Upper lobe of left lung (tissue), 6 donors: ENCODE measurements at regions not wholly inside any gene's neighbourhood (a gene's known extent, or its start where the extent isn't known, plus 50 kb on each side); places are given as distances from the start of the nearest gene placed in this dataset.

ENCODE experiments used
- ATAC-seq, 2 donors: fragments of 200-7000 bp; cut with Tn5 transposase; one replicate each; pipeline ENCODE4 v1.9.1; 2022; ENCODE audit warnings: mild to moderate bottlenecking in 2 of 2, moderate library complexity in 2 of 2; ENCODE audit not compliant: low FRiP score in 2 of 2
- DNase-seq, 2 donors: peaks; one replicate each; pipeline ENCODE4 v3.0.0-alpha.2; 2019 to 2020
- H3K27ac ChIP-seq, 4 donors: fragments of 200-600 bp; sonication (generic); one replicate each; pipeline ENCODE4 v1.5.1; 2016 to 2019
- H3K27me3 ChIP-seq, 4 donors: fragments of 200-600 bp; sonication (generic); one replicate each; pipeline ENCODE4 v1.5.1; 2017 to 2019
- H3K36me3 ChIP-seq, 4 donors: fragments of 200-600 bp; sonication (generic); one replicate each; pipeline ENCODE4 v1.5.1; 2016 to 2019
- H3K4me1 ChIP-seq, 4 donors: fragments of 200-600 bp; sonication (generic); one replicate each; pipeline ENCODE4 v1.5.1; 2018 to 2019
- H3K4me3 ChIP-seq, 4 donors: fragments of 200-600 bp; sonication (generic); one replicate each; pipeline ENCODE4 v1.5.1; 2017 to 2019; ENCODE audit warnings: mild to moderate bottlenecking in 2 of 4, moderate library complexity in 1 of 4
- H3K9me3 ChIP-seq, 4 donors: fragments of 200-600 bp; sonication (generic); one replicate each; pipeline ENCODE4 v1.5.1; 2018 to 2019
- EP300 ChIP-seq, 4 donors: sonication (generic); formaldehyde crosslinking; IDR thresholded peaks; one replicate each; pipeline ENCODE4 v1.5.1; 2017; ENCODE audit warnings: antibody characterized with exemption in 4 of 4, control low read depth in 2 of 4
- POLR2A ChIP-seq, 4 donors: fragments of 450-650 bp; IDR thresholded peaks; one replicate each; pipeline ENCODE4 v1.5.1; 2016 to 2017; ENCODE audit warnings: antibody characterized with exemption in 4 of 4, mild to moderate bottlenecking in 2 of 4
- POLR2AphosphoS5 ChIP-seq, 2 donors: sonication (generic); formaldehyde crosslinking; IDR thresholded peaks; one replicate each; pipeline ENCODE4 v1.5.1; 2017; ENCODE audit warnings: antibody characterized with exemption in 2 of 2
- WGBS, 2 donors: methylation state at CpG; one replicate each; pipeline ENCODE4 v1.1.5; 2017 to 2018; 5-methylcytosine and 5-hydroxymethylcytosine counted together
- TF ChIP-seq, protein P1 (sequence below), 6 experiments: fragments of 450-650 bp in 4 of 6; fragments of 200-600 bp in 2 of 6; sonication (generic) in 2 of 6; IDR thresholded peaks; one replicate each; pipeline ENCODE4 v1.5.1; 2016 to 2019; ENCODE audit warnings: antibody characterized with exemption in 6 of 6
- donor health status: DM: no; HTN: no; CAD: no; lungs with moderate emphysema.
- donor health status: DM: no; HTN: yes; CAD: no; lungs with severe emphysema.

DNA sequence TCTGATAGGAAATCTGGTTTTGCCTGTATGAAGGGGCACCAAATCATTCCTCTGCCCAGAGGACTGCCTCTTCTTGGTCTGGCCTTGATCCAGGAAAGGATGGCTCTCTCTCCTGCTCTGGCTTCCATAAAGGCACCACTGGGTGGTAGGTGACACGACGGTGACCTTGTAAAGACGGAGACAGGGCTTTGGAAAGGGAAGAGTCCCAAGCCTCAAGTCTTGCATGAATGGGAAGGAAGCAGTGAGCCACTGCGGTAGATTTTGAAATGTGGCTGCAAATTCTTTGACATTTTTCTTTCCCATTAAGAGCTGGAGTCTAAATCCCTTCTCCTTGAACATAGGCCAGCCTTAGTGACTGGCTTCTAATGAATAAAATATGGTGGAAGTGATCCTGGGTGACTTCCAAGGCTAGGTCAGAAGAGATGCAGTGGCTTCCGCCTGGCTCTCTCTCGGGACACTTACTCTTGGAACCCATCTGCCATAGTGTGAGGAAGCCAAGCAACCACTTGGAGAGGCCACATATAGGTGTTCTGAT is 347.4 kb downstream of the BCOR start:
- Histone ChIP-seq H3K27ac (no peak overlapping the region), H3K36me3 (no peaks in the 10 kb centered on the region), H3K4me1 (peaks cover 0 to 17% (median 3%) of the 10 kb centered on the region in 4 donors), H3K9me3 (no peaks in the 10 kb centered on the region), H3K4me3 (no peak overlapping the region), H3K27me3 (no peaks in the 10 kb centered on the region)
- no peak for TF ChIP-seq EP300 (IDR thresholded peaks at IDR 0.05)
- TF ChIP-seq, protein P1, sequence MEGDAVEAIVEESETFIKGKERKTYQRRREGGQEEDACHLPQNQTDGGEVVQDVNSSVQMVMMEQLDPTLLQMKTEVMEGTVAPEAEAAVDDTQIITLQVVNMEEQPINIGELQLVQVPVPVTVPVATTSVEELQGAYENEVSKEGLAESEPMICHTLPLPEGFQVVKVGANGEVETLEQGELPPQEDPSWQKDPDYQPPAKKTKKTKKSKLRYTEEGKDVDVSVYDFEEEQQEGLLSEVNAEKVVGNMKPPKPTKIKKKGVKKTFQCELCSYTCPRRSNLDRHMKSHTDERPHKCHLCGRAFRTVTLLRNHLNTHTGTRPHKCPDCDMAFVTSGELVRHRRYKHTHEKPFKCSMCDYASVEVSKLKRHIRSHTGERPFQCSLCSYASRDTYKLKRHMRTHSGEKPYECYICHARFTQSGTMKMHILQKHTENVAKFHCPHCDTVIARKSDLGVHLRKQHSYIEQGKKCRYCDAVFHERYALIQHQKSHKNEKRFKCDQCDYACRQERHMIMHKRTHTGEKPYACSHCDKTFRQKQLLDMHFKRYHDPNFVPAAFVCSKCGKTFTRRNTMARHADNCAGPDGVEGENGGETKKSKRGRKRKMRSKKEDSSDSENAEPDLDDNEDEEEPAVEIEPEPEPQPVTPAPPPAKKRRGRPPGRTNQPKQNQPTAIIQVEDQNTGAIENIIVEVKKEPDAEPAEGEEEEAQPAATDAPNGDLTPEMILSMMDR (IDR thresholded peaks at IDR 0.05): no peak
- no peak for TF ChIP-seq POLR2A (IDR thresholded peaks at IDR 0.05)
- TF ChIP-seq POLR2AphosphoS5 (IDR thresholded peaks at IDR 0.05): no peak
- no peak for DNase-seq
- WGBS, 2 donors: 62 to 63% methylated on average over 5 to 6 of the region's 6 CpGs
- no peak for ATAC-seq

DNA sequence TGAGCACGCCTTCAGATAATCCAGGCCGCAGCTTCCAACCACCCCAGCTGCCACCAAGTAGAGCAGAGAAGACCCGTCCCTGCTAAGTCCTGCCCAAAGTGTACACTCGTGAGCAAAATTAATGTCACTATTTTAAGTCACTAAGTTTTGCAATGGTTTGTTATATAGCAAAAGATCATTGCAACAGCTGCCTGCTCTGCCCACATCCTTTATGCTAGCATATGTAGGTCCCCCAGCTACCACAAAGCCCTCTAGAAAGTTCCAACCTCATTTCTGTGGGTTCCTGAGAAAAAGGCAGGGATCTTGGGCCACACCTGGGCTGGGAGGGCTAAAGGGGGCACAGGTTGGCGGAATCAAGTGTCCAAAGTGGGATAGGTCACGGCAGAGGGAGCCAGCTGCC is 346.9 kb downstream of the BCOR start:
- Histone ChIP-seq H3K27me3 (no peaks in the 10 kb centered on the region), H3K4me3 (no peak overlapping the region), H3K36me3 (no peaks in the 10 kb centered on the region), H3K27ac (no peak overlapping the region), H3K4me1 (peaks cover 0 to 17% (median 5%) of the 10 kb centered on the region in 4 donors), H3K9me3 (no peaks in the 10 kb centered on the region)
- WGBS, 2 donors: 62% methylated on average over 6 of the region's 6 CpGs; no CpG with 5 or more reads in 1 of the 2 donors
- DNase-seq (no peak), ATAC-seq (no peak)
- TF ChIP-seq, protein P1 (IDR thresholded peaks at IDR 0.05): no peak
- TF ChIP-seq POLR2A (IDR thresholded peaks at IDR 0.05): no peak
- TF ChIP-seq POLR2AphosphoS5 (IDR thresholded peaks at IDR 0.05): no peak
- no peak for TF ChIP-seq EP300 (IDR thresholded peaks at IDR 0.05)

DNA sequence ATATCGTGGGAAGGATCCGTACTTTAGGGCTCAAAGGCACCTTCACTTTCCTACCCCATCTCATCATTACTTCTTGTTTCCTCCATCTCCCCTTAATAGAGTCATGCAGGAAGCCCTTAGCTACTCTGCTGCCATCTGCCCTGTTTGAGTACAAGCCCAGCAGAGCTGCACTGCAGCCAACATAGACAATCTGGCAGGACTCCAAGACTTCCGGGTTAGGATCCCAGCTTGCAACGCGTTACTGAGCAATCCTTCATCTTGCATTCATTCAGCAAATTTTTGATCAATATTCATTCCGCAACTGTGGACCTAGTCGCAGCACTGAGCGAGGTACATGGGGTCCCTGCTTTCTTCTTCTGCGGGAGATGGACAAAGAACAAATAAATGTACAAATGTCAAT is 344.9 kb downstream of the BCOR start:
- ATAC-seq: no peak
- 68 to 75% methylated on average over 3 to 9 of the region's 9 CpGs for WGBS, 2 donors
- H3K36me3 ChIP-seq: no peaks in the 10 kb centered on the region
- no peak for DNase-seq
- no peak for TF ChIP-seq POLR2AphosphoS5 (IDR thresholded peaks at IDR 0.05)
- TF ChIP-seq EP300 (IDR thresholded peaks at IDR 0.05): no peak
- TF ChIP-seq, protein P1 (IDR thresholded peaks at IDR 0.05): no peak
- no peak for TF ChIP-seq POLR2A (IDR thresholded peaks at IDR 0.05)
- peaks cover 0 to 17% (median 5%) of the 10 kb centered on the region in 4 donors for H3K4me1 ChIP-seq
- no peaks in the 10 kb centered on the region for H3K27me3 ChIP-seq
- H3K4me3 ChIP-seq: no peak overlapping the region
- H3K9me3 ChIP-seq: no peaks in the 10 kb centered on the region
- H3K27ac ChIP-seq: peak overlapping the region in 1 of 4 donors; percentile 44

DNA sequence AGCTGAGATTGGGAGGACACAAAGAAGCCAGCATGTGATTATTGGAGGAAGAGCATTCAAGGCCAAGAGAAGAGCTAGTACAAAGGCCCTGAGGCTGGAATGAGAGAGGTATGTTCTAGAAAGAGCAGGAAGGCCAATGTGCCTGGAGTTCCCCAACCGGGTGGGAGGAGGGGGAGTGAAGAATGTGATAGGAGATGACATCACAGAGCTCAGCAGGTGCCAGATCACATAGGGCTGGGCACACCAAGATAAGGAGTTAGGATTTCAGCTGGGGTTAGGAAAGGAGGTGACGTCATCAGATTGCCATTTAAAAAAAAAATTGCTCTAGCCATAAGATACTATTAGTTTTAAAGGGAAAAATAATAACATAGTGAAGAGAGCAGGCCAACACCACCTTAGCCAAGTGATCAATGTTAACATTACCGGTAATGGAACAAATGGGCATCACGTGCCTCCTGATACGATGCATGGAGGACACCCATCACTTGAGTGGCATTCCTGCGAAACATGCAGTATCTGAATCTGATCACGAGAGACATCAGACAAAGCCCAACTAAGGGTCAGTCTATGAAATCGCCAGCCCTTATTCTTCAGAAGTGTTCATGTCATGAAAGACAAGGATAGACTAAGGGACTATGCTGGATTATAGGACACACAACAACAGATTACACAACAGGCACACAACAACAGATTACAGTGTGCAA is 344.3 kb downstream of the BCOR start:
- DNase-seq: no peak
- Histone ChIP-seq H3K4me1 (peaks cover 0 to 17% (median 5%) of the 10 kb centered on the region in 4 donors), H3K4me3 (no peak overlapping the region), H3K9me3 (no peaks in the 10 kb centered on the region), H3K27me3 (no peaks in the 10 kb centered on the region), H3K36me3 (no peaks in the 10 kb centered on the region), H3K27ac (no peak overlapping the region)
- 75 to 85% methylated on average over 8 of the region's 8 CpGs for WGBS, 2 donors
- peak in 1 of 2 donors; percentile 55 for ATAC-seq
- TF ChIP-seq POLR2AphosphoS5 (IDR thresholded peaks at IDR 0.05): no peak
- no peak for TF ChIP-seq POLR2A (IDR thresholded peaks at IDR 0.05)
- TF ChIP-seq, protein P1 (IDR thresholded peaks at IDR 0.05): no peak
- no peak for TF ChIP-seq EP300 (IDR thresholded peaks at IDR 0.05)
